Smooth muscle cell (in vitro differentiated cells): ENCODE measurements at regions not wholly inside any gene's neighbourhood (a gene's known extent, or its start where the extent isn't known, plus 50 kb on each side); places are given as distances from the start of the nearest gene placed in this dataset.

Source experiments
- DNase-seq: peaks from one replicate; lab custom pipeline; 2025; ENCODE audit not compliant: unreplicated experiment; lab: John Stamatoyannopoulos, UW
- H2AFZ ChIP-seq: fragments of 200-600 bp; sonication (generic); 2 replicates; pipeline ENCODE4 v1.6.0; 2016; ENCODE audit warnings: antibody characterized with exemption, low read depth, mild to moderate bottlenecking
- H3F3A ChIP-seq: fragments of 200-600 bp; sonication (generic); 2 replicates; pipeline ENCODE4 v1.6.0; 2017; ENCODE audit warnings: antibody characterized with exemption, low read depth
- H3K27ac ChIP-seq: fragments of 200-600 bp; sonication (generic); 2 replicates; pipeline ENCODE4 v1.5.1; 2016; ENCODE audit warnings: low read depth, mild to moderate bottlenecking
- H3K27me3 ChIP-seq: fragments of 200-600 bp; sonication (generic); 2 replicates; pipeline ENCODE4 v1.6.1; 2016; ENCODE audit warnings: low read depth, mild to moderate bottlenecking
- H3K36me3 ChIP-seq: fragments of 200-600 bp; sonication (generic); 2 replicates; pipeline ENCODE4 v1.5.1; 2016; ENCODE audit warnings: low read depth
- H3K4me1 ChIP-seq: fragments of 200-600 bp; sonication (generic); 2 replicates; pipeline ENCODE4 v1.5.1; 2016; ENCODE audit warnings: low read depth
- H3K4me2 ChIP-seq: fragments of 200-600 bp; sonication (generic); 2 replicates; pipeline ENCODE4 v1.6.0; 2016; ENCODE audit warnings: mild to moderate bottlenecking
- H3K4me3 ChIP-seq: fragments of 200-600 bp; sonication (generic); 2 replicates; pipeline ENCODE4 v1.5.1; 2016; ENCODE audit warnings: mild to moderate bottlenecking
- H3K79me2 ChIP-seq: fragments of 200-600 bp; sonication (generic); 2 replicates; pipeline ENCODE4 v1.6.0; 2016; ENCODE audit warnings: low read depth, mild to moderate bottlenecking
- H3K9ac ChIP-seq: fragments of 200-600 bp; sonication (generic); 2 replicates; pipeline ENCODE4 v1.6.0; 2016; ENCODE audit warnings: low read depth
- H3K9me3 ChIP-seq: fragments of 200-600 bp; sonication (generic); replicated peaks from 2 replicates; pipeline ENCODE4 v1.5.1; 2016; ENCODE audit warnings: low read depth
- H4K20me1 ChIP-seq: fragments of 200-600 bp; sonication (generic); 2 replicates; pipeline ENCODE4 v1.6.0; 2016; ENCODE audit warnings: low read depth
- WGBS: methylation state at CpG from one replicate; pipeline ENCODE4 v1.1.7; 2016; ENCODE audit warnings: low lambda C conversion rate; 5-methylcytosine and 5-hydroxymethylcytosine counted together
- TF ChIP-seq, protein P1 (sequence below): fragments of 200-600 bp; sonication (generic); IDR thresholded peaks from 2 replicates; pipeline ENCODE4 v1.5.1; 2017; ENCODE audit warnings: borderline replicate concordance, mild to moderate bottlenecking, antibody characterized with exemption; ENCODE audit not compliant: insufficient read depth, poor library complexity, severe bottlenecking

DNA sequence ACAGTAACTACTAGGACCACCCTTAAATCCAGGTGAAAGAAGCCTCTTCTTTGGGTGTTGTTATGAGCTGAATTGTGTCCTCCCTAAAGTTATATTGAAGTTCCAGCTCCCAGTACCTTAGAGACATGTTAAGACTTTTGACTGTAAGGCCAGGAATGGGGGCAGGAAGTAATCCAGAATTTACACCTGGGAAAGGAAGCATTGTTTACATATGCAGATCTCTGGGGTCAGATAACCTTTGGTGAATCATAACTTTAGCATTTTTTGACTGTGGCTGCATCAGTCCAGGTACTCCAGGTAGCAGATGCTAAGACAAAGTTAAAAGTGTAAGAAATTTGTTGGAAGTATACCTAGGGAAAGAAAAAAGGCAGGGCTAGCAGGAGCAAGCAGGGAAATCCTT lies 104.9 kb upstream of the CENPE start:
- Histone ChIP-seq H3K79me2 (no peaks in the 10 kb centered on the region), H3F3A (no peaks in the 10 kb centered on the region), H3K4me2 (no peak overlapping the region), H3K4me3 (no peak overlapping the region), H3K27ac (no peak overlapping the region), H4K20me1 (no peaks in the 10 kb centered on the region), H3K36me3 (no peaks in the 10 kb centered on the region), H3K4me1 (peaks cover 3% of the 10 kb centered on the region), H3K9me3 (no peaks in the 10 kb centered on the region), H3K27me3 (no peaks in the 10 kb centered on the region), H2AFZ (no peak overlapping the region), H3K9ac (no peak overlapping the region)
- DNase-seq = no peak
- TF ChIP-seq, protein P1, sequence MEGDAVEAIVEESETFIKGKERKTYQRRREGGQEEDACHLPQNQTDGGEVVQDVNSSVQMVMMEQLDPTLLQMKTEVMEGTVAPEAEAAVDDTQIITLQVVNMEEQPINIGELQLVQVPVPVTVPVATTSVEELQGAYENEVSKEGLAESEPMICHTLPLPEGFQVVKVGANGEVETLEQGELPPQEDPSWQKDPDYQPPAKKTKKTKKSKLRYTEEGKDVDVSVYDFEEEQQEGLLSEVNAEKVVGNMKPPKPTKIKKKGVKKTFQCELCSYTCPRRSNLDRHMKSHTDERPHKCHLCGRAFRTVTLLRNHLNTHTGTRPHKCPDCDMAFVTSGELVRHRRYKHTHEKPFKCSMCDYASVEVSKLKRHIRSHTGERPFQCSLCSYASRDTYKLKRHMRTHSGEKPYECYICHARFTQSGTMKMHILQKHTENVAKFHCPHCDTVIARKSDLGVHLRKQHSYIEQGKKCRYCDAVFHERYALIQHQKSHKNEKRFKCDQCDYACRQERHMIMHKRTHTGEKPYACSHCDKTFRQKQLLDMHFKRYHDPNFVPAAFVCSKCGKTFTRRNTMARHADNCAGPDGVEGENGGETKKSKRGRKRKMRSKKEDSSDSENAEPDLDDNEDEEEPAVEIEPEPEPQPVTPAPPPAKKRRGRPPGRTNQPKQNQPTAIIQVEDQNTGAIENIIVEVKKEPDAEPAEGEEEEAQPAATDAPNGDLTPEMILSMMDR = no peak

DNA sequence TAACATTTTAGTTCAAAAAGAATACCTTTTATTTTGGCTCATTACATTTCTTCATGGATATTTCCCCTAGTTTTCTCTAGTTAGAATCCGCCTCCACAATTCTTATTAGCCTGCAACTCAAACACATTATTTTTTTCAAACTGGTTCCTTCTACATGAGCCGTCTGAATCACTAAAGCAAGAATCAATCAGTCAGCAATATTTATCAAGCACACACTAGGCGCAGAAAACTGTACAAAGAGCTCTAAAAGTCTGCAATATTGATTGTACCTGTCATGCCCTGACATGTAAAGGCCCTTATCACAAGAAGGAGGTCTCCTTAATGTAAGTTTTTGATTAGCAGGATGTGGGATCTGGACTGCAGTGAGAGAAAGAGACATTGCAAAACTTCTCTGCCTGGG lies 94.8 kb upstream of the CENPE start:
- Histone ChIP-seq H2AFZ (no peak overlapping the region), H3K27ac (no peak overlapping the region), H4K20me1 (no peaks in the 10 kb centered on the region), H3K79me2 (no peaks in the 10 kb centered on the region), H3K9ac (no peak overlapping the region), H3K4me2 (no peak overlapping the region), H3F3A (no peaks in the 10 kb centered on the region), H3K27me3 (no peaks in the 10 kb centered on the region), H3K4me3 (no peak overlapping the region), H3K36me3 (no peaks in the 10 kb centered on the region), H3K4me1 (no peaks in the 10 kb centered on the region), H3K9me3 (no peaks in the 10 kb centered on the region)
- DNase-seq = no peak
- 86% methylated on average over 3 of the region's 3 CpGs for WGBS
- TF ChIP-seq, protein P1 = no peak

DNA sequence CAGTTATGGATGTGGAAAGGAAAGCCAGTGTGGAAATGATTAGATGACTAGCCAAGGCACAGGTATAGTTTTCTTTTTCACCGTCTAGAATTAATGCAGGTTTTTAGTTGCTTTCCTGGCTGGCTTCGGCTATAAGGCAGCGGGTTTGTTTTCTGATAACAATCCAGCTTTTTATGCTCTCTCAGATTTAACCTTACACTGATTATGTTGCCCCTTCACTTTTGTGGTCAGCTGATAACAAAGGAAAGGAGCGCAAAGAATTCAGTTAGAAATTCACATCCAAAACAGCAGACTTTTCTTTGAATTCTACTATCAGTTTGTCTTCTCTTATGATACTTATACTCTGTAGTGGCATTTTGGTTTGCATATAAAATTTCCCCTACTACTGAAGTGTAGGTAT lies 94.2 kb upstream of the CENPE start:
- no peak overlapping the region for H2AFZ ChIP-seq
- no peaks in the 10 kb centered on the region for H3K79me2 ChIP-seq
- H3K9ac ChIP-seq = no peak overlapping the region
- TF ChIP-seq, protein P1 = no peak
- H3K36me3 ChIP-seq = no peaks in the 10 kb centered on the region
- WGBS = 84% methylated on average over 4 of the region's 4 CpGs
- H4K20me1 ChIP-seq = no peaks in the 10 kb centered on the region
- H3K27me3 ChIP-seq = no peaks in the 10 kb centered on the region
- no peak overlapping the region for H3K27ac ChIP-seq
- no peaks in the 10 kb centered on the region for H3F3A ChIP-seq
- H3K9me3 ChIP-seq = no peaks in the 10 kb centered on the region
- H3K4me2 ChIP-seq = no peak overlapping the region
- no peak for DNase-seq
- H3K4me3 ChIP-seq = no peak overlapping the region
- H3K4me1 ChIP-seq = no peaks in the 10 kb centered on the region

DNA sequence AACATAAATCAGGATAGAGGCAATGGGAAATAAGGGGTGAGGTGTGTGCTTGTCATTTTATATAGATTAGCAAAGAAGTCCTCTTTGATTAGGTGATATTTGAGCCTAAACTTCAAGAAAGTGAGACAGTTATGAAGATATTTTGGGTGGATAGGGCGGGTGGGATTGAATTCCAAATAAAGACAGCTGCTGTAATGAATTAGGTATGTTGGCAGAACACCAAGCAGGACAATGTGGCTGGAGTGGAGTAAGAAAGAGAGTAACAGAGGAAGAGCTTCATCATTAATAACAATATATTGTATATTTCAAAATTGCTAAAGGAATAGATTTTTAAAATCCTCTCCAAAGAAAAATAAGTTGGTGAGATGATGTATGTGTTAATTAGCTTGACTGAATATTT lies 91.0 kb upstream of the CENPE start:
- DNase-seq = no peak
- WGBS = 80% methylated on average over 1 of the region's 1 CpG
- H3K4me1 ChIP-seq = no peaks in the 10 kb centered on the region
- H2AFZ ChIP-seq = no peak overlapping the region
- TF ChIP-seq, protein P1 = no peak
- H3K4me2 ChIP-seq = no peak overlapping the region
- H3K27ac ChIP-seq = no peak overlapping the region
- H4K20me1 ChIP-seq = no peaks in the 10 kb centered on the region
- H3K79me2 ChIP-seq = no peaks in the 10 kb centered on the region
- H3K36me3 ChIP-seq = no peaks in the 10 kb centered on the region
- no peaks in the 10 kb centered on the region for H3K27me3 ChIP-seq
- H3K4me3 ChIP-seq = no peak overlapping the region
- no peaks in the 10 kb centered on the region for H3K9me3 ChIP-seq
- no peaks in the 10 kb centered on the region for H3F3A ChIP-seq
- no peak overlapping the region for H3K9ac ChIP-seq
